HL-60 (cell line): ENCODE measurements at regions not wholly inside any gene's neighbourhood (a gene's known extent, or its start where the extent isn't known, plus 50 kb on each side); places are given as distances from the start of the nearest gene placed in this dataset.

Source experiments
- DNase-seq, 2 experiments: peaks; one replicate each; pipeline ENCODE4 v3.0.0-alpha.2; 2010 to 2020; ENCODE audit warnings: low read depth in 1 of 2, low spot score in 1 of 2
- H3K27ac ChIP-seq: fragments of 250-450 bp; sonication (Bioruptor Pico); replicated peaks from 2 replicates; pipeline ENCODE4 v1.5.1; 2020; ENCODE audit warnings: mild to moderate bottlenecking, moderate library complexity
- H3K27me3 ChIP-seq: fragments of 250-450 bp; sonication (Bioruptor Pico); 2 replicates; pipeline ENCODE4 v1.5.1; 2021; ENCODE audit warnings: mild to moderate bottlenecking, moderate library complexity; ENCODE audit not compliant: insufficient read depth, poor library complexity, severe bottlenecking
- H3K4me3 ChIP-seq: replicated peaks from 2 replicates; pipeline ENCODE4 v1.5.1; 2011; ENCODE audit warnings: mild to moderate bottlenecking, control low read depth, low read length; ENCODE audit not compliant: insufficient read depth
- CTCF ChIP-seq: IDR thresholded peaks from one replicate; pipeline ENCODE4 v1.5.1; 2011; ENCODE audit warnings: low read length, control low read depth, inconsistent platforms; ENCODE audit not compliant: insufficient read depth
- GABPA ChIP-seq: IDR thresholded peaks from 2 replicates; pipeline ENCODE4 v1.6.1; 2012; ENCODE audit warnings: low read depth
- POLR2AphosphoS5 ChIP-seq: IDR thresholded peaks from 2 replicates; pipeline ENCODE4 v1.6.1; 2012; ENCODE audit warnings: low read depth
- SPI1 ChIP-seq: IDR thresholded peaks from 2 replicates; pipeline ENCODE4 v1.6.1; 2012; ENCODE audit warnings: low read depth, mild to moderate bottlenecking, borderline replicate concordance
- TF ChIP-seq, protein P1 (sequence below): IDR thresholded peaks from 2 replicates; pipeline ENCODE4 v1.6.1; 2012; ENCODE audit warnings: low read depth; ENCODE audit not compliant: insufficient replicate concordance

- DNase-seq, result no peak
- no peaks in the 10 kb centered on the region for H3K27me3 ChIP-seq
- no peak overlapping the region for H3K4me3 ChIP-seq
- TF ChIP-seq CTCF (no peak), GABPA (no peak), POLR2AphosphoS5 (no peak)
- TF ChIP-seq, protein P1, sequence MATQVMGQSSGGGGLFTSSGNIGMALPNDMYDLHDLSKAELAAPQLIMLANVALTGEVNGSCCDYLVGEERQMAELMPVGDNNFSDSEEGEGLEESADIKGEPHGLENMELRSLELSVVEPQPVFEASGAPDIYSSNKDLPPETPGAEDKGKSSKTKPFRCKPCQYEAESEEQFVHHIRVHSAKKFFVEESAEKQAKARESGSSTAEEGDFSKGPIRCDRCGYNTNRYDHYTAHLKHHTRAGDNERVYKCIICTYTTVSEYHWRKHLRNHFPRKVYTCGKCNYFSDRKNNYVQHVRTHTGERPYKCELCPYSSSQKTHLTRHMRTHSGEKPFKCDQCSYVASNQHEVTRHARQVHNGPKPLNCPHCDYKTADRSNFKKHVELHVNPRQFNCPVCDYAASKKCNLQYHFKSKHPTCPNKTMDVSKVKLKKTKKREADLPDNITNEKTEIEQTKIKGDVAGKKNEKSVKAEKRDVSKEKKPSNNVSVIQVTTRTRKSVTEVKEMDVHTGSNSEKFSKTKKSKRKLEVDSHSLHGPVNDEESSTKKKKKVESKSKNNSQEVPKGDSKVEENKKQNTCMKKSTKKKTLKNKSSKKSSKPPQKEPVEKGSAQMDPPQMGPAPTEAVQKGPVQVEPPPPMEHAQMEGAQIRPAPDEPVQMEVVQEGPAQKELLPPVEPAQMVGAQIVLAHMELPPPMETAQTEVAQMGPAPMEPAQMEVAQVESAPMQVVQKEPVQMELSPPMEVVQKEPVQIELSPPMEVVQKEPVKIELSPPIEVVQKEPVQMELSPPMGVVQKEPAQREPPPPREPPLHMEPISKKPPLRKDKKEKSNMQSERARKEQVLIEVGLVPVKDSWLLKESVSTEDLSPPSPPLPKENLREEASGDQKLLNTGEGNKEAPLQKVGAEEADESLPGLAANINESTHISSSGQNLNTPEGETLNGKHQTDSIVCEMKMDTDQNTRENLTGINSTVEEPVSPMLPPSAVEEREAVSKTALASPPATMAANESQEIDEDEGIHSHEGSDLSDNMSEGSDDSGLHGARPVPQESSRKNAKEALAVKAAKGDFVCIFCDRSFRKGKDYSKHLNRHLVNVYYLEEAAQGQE, result no peak
- H3K27ac ChIP-seq, result no peak overlapping the region
These were observed 408.3 kb upstream of the ANKRD30A start for GRCh38 chr10:36717118-36717517.

- H3K27ac ChIP-seq, result no peak overlapping the region
- H3K27me3 ChIP-seq, result no peaks in the 10 kb centered on the region
- DNase-seq, result no peak
- TF ChIP-seq SPI1 (no peak), GABPA (no peak), POLR2AphosphoS5 (no peak), CTCF (no peak)
- TF ChIP-seq, protein P1, result no peak
- H3K4me3 ChIP-seq, result no peak overlapping the region
These were observed 409.1 kb upstream of the ANKRD30A start for GRCh38 chr10:36716291-36716690.

GRCh38 chr10:36712695-36713094, 412.7 kb upstream of the ANKRD30A start:
- Histone ChIP-seq H3K27me3 (no peaks in the 10 kb centered on the region), H3K27ac (no peak overlapping the region), H3K4me3 (no peak overlapping the region)
- TF ChIP-seq GABPA (no peak), POLR2AphosphoS5 (no peak), SPI1 (no peak), CTCF (no peak)
- TF ChIP-seq, protein P1, result no peak
- no peak for DNase-seq
